Mammary epithelial cell (primary cell): ENCODE measurements at regions not wholly inside any gene's neighbourhood (a gene's known extent, or its start where the extent isn't known, plus 50 kb on each side); places are given as distances from the start of the nearest gene placed in this dataset.

Experiments
- EZH2 ChIP-seq: IDR thresholded peaks from 2 replicates; pipeline ENCODE4 v1.6.1; 2012; ENCODE audit warnings: low read length, inconsistent platforms, borderline replicate concordance
- TF ChIP-seq, protein P1 (sequence below), 2 donors: IDR thresholded peaks in 1 of 2; conservative IDR thresholded peaks in 1 of 2; 2 replicates each; pipeline ENCODE4 v1.5.1; 2011 to 2012; ENCODE audit warnings: inconsistent platforms in 2 of 2, low read length in 2 of 2, mild to moderate bottlenecking in 2 of 2, control low read depth in 1 of 2, low read depth in 1 of 2; ENCODE audit not compliant: insufficient read depth in 1 of 2; ENCODE audit errors: extremely low read depth in 1 of 2

DNA sequence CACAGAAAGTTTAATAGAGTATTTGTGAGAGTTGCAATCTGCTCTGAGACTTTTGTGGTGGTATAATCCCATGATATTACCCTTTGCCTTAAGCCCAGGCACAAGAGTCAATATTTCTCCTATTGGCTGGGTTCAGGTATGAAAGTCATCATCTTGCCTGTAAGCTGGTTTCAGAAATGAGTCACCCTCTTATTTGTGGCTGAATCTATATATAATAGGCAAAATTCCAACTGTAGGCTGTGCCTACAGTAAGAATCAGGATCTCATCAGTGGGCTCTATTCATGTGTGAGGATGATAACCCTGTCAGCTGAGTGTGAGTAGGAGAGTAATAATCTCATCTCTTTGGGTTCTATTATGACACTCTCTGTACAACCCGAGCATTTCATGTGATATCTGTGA lies 2103.1 kb downstream of the TP53TG3F start:
- TF ChIP-seq, protein P1, sequence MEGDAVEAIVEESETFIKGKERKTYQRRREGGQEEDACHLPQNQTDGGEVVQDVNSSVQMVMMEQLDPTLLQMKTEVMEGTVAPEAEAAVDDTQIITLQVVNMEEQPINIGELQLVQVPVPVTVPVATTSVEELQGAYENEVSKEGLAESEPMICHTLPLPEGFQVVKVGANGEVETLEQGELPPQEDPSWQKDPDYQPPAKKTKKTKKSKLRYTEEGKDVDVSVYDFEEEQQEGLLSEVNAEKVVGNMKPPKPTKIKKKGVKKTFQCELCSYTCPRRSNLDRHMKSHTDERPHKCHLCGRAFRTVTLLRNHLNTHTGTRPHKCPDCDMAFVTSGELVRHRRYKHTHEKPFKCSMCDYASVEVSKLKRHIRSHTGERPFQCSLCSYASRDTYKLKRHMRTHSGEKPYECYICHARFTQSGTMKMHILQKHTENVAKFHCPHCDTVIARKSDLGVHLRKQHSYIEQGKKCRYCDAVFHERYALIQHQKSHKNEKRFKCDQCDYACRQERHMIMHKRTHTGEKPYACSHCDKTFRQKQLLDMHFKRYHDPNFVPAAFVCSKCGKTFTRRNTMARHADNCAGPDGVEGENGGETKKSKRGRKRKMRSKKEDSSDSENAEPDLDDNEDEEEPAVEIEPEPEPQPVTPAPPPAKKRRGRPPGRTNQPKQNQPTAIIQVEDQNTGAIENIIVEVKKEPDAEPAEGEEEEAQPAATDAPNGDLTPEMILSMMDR (conservative IDR thresholded peaks at IDR 0.05 in 1 of 2, IDR thresholded peaks at IDR 0.05 in 1 of 2; ENCODE audit: extremely low read depth in 1 of 2, insufficient read depth in 1 of 2, low read depth in 1 of 2, low read length in 2 of 2), result no peak
- no peak for TF ChIP-seq EZH2
